Neural cell (in vitro differentiated cells): ENCODE measurements at regions not wholly inside any gene's neighbourhood (a gene's known extent, or its start where the extent isn't known, plus 50 kb on each side); places are given as distances from the start of the nearest gene placed in this dataset.

Source experiments
- H2AFZ ChIP-seq: fragments of 200-600, 300-800 bp; sonication (generic), shearing (Covaris generic); 2 replicates; pipeline ENCODE4 v1.6.0; 2014; ENCODE audit warnings: low read depth, mild to moderate bottlenecking, antibody characterized with exemption, low read length, moderate library complexity
- H3F3A ChIP-seq: fragments of 200-600 bp; shearing (Covaris generic); 2 replicates; pipeline ENCODE4 v1.6.1; 2016; ENCODE audit warnings: mild to moderate bottlenecking, moderate library complexity, mixed read lengths, antibody characterized with exemption, low read length; ENCODE audit not compliant: insufficient read depth, poor library complexity, severe bottlenecking
- H3K27ac ChIP-seq: fragments of 200-600, 300-800 bp; sonication (generic), shearing (Covaris generic); 2 replicates; pipeline ENCODE4 v1.5.1; 2014; ENCODE audit warnings: mild to moderate bottlenecking, low read length, moderate library complexity
- H3K27me3 ChIP-seq: fragments of 300-800, 200-600 bp; sonication (generic), shearing (Covaris generic); 2 replicates; pipeline ENCODE4 v1.6.0; 2014; ENCODE audit warnings: mild to moderate bottlenecking, low read depth, low read length, moderate library complexity; ENCODE audit not compliant: insufficient read depth
- H3K36me3 ChIP-seq: fragments of 300-800, 200-600 bp; sonication (generic), shearing (Covaris generic); 2 replicates; pipeline ENCODE4 v1.5.1; 2014; ENCODE audit warnings: mild to moderate bottlenecking, antibody characterized with exemption, low read length, moderate library complexity; ENCODE audit not compliant: insufficient read depth
- H3K4me2 ChIP-seq: fragments of 300-800, 200-600 bp; sonication (generic), shearing (Covaris generic); 2 replicates; pipeline ENCODE4 v1.6.0; 2014; ENCODE audit warnings: mild to moderate bottlenecking, low read length
- H3K4me3 ChIP-seq: fragments of 300-800, 200-600 bp; sonication (generic), shearing (Covaris generic); 2 replicates; pipeline ENCODE4 v1.5.1; 2014; ENCODE audit warnings: mild to moderate bottlenecking, low read length, moderate library complexity
- H3K79me2 ChIP-seq: fragments of 200-600 bp; shearing (Covaris generic); replicated peaks from 2 replicates; pipeline ENCODE4 v1.6.0; 2014; ENCODE audit warnings: mild to moderate bottlenecking, low read length, moderate library complexity; ENCODE audit not compliant: insufficient read depth
- H3K9ac ChIP-seq: fragments of 300-800, 200-600 bp; sonication (generic), shearing (Covaris generic); 2 replicates; pipeline ENCODE4 v1.6.1; 2016; ENCODE audit warnings: mild to moderate bottlenecking, low read length, mixed read lengths
- H3K9me2 ChIP-seq: fragments of 200-600 bp; shearing (Covaris generic); 2 replicates; pipeline ENCODE4 v1.6.1; 2016; ENCODE audit warnings: mild to moderate bottlenecking, low read length, mixed read lengths; ENCODE audit not compliant: insufficient read depth
- H3K9me3 ChIP-seq: fragments of 200-600, 300-800 bp; sonication (generic), shearing (Covaris generic); 2 replicates; pipeline ENCODE4 v1.6.1; 2016; ENCODE audit warnings: mild to moderate bottlenecking, mixed run types, low read length, moderate library complexity, mixed read lengths
- H4K20me1 ChIP-seq: fragments of 200-600 bp; shearing (Covaris generic); 2 replicates; pipeline ENCODE4 v1.6.1; 2016; ENCODE audit warnings: mild to moderate bottlenecking, mixed run types; ENCODE audit not compliant: insufficient read depth
- CTCF ChIP-seq: fragments of 450-650 bp; IDR thresholded peaks from 2 replicates; pipeline ENCODE4 v1.5.1; 2014; ENCODE audit warnings: antibody characterized with exemption, mild to moderate bottlenecking, moderate library complexity; ENCODE audit not compliant: poor library complexity, severe bottlenecking
- EP300 ChIP-seq: fragments of 450-650 bp; conservative IDR thresholded peaks from 2 replicates; pipeline ENCODE4 v1.6.1; 2014; ENCODE audit warnings: antibody characterized with exemption, mild to moderate bottlenecking, moderate library complexity; ENCODE audit not compliant: poor library complexity, severe bottlenecking
- EZH2 ChIP-seq: fragments of 200-600, 300-800 bp; shearing (Covaris generic), sonication (generic); IDR thresholded peaks from 2 replicates; pipeline ENCODE4 v1.6.1; 2014; ENCODE audit warnings: antibody characterized with exemption, low read length, borderline replicate concordance, mild to moderate bottlenecking; ENCODE audit not compliant: insufficient read depth, poor library complexity, severe bottlenecking
- MXI1 ChIP-seq: fragments of 450-650 bp; conservative IDR thresholded peaks from 2 replicates; pipeline ENCODE4 v1.6.1; 2014; ENCODE audit warnings: antibody characterized with exemption, mild to moderate bottlenecking; ENCODE audit not compliant: poor library complexity, severe bottlenecking
- POLR2AphosphoS5 ChIP-seq: IDR thresholded peaks from 2 replicates; pipeline ENCODE4 v1.6.1; 2012
- RAD21 ChIP-seq: fragments of 450-650 bp; conservative IDR thresholded peaks from 2 replicates; pipeline ENCODE4 v1.6.1; 2014; ENCODE audit warnings: antibody characterized with exemption, mild to moderate bottlenecking, moderate library complexity
- REST ChIP-seq: IDR thresholded peaks from 2 replicates; pipeline ENCODE4 v1.6.1; 2012; ENCODE audit warnings: borderline replicate concordance
- SMC3 ChIP-seq: fragments of 450-650 bp; conservative IDR thresholded peaks from 2 replicates; pipeline ENCODE4 v1.6.1; 2014; ENCODE audit warnings: antibody characterized with exemption, mild to moderate bottlenecking, moderate library complexity; ENCODE audit not compliant: poor library complexity
- TAF1 ChIP-seq: IDR thresholded peaks from 2 replicates; pipeline ENCODE4 v1.6.1; 2012; ENCODE audit warnings: low read depth

GRCh38 chr13:111920932-111921705, 145.8 kb upstream of the SOX1 start:
- Histone ChIP-seq H3K9ac (no peak overlapping the region), H2AFZ (no peak overlapping the region), H4K20me1 (no peaks in the 10 kb centered on the region), H3F3A (no peaks in the 10 kb centered on the region), H3K4me3 (no peak overlapping the region), H3K4me2 (no peak overlapping the region), H3K9me3 (no peaks in the 10 kb centered on the region), H3K79me2 (no peaks in the 10 kb centered on the region), H3K27ac (no peak overlapping the region), H3K36me3 (no peaks in the 10 kb centered on the region), H3K9me2 (no peaks in the 10 kb centered on the region), H3K27me3 (no peaks in the 10 kb centered on the region)
- no peak for TF ChIP-seq POLR2AphosphoS5
- TF ChIP-seq MXI1: no peak
- TF ChIP-seq EZH2: no peak
- no peak for TF ChIP-seq REST
- no peak for TF ChIP-seq CTCF
- TF ChIP-seq RAD21: no peak
- no peak for TF ChIP-seq EP300
- TF ChIP-seq TAF1: no peak
- no peak for TF ChIP-seq SMC3

- Histone ChIP-seq H3F3A (no peaks in the 10 kb centered on the region), H3K27ac (no peak overlapping the region), H3K9ac (no peak overlapping the region), H3K27me3 (no peaks in the 10 kb centered on the region), H3K36me3 (no peaks in the 10 kb centered on the region), H3K4me2 (no peak overlapping the region), H4K20me1 (no peaks in the 10 kb centered on the region), H3K4me3 (no peak overlapping the region), H3K79me2 (no peaks in the 10 kb centered on the region), H2AFZ (no peak overlapping the region), H3K9me2 (no peaks in the 10 kb centered on the region), H3K9me3 (no peaks in the 10 kb centered on the region)
- TF ChIP-seq RAD21: no peak
- TF ChIP-seq CTCF: no peak
- no peak for TF ChIP-seq POLR2AphosphoS5
- no peak for TF ChIP-seq EZH2
- TF ChIP-seq REST: no peak
- TF ChIP-seq MXI1: no peak
- TF ChIP-seq TAF1: no peak
- TF ChIP-seq SMC3: no peak
- TF ChIP-seq EP300: no peak
These were observed 144.9 kb upstream of the SOX1 start for GRCh38 chr13:111922086-111922485.
